CD14-positive monocyte (primary cell): ENCODE measurements at regions not wholly inside any gene's neighbourhood (a gene's known extent, or its start where the extent isn't known, plus 50 kb on each side); places are given as distances from the start of the nearest gene placed in this dataset.

Source experiments
- DNase-seq, 3 donors: peaks; one replicate each; pipeline ENCODE4 v3.0.0-alpha.2; 2011 to 2022
- H2AFZ ChIP-seq: 2 replicates; pipeline ENCODE4 v1.6.0; 2012; ENCODE audit warnings: mild to moderate bottlenecking, low read depth, low read length, inconsistent platforms; ENCODE audit not compliant: insufficient read depth, poor library complexity, severe bottlenecking
- H3K27ac ChIP-seq, 2 donors: 1 replicate in 1 of 2; 2 replicates in 1 of 2; pipeline ENCODE4 v1.5.1; 2012 to 2013; ENCODE audit warnings: low read length in 2 of 2, control low read depth in 1 of 2, inconsistent platforms in 1 of 2, low read depth in 1 of 2, mild to moderate bottlenecking in 1 of 2
- H3K27me3 ChIP-seq, 2 donors: one replicate each; pipeline versions ENCODE4 v1.6.0 to v1.6.1; 2011 to 2013; ENCODE audit warnings: low read length in 2 of 2; ENCODE audit not compliant: control insufficient read depth in 2 of 2, insufficient read depth in 2 of 2
- H3K36me3 ChIP-seq, 2 donors: replicated peaks in 1 of 2; 1 replicate in 1 of 2; 2 replicates in 1 of 2; pipeline versions ENCODE4 v1.5.1 to v1.6.1; 2012 to 2013; ENCODE audit warnings: low read length in 2 of 2, control low read depth in 1 of 2, inconsistent platforms in 1 of 2, mild to moderate bottlenecking in 1 of 2; ENCODE audit not compliant: insufficient read depth in 2 of 2, control insufficient read depth in 1 of 2
- H3K4me1 ChIP-seq, 2 donors: 1 replicate in 1 of 2; 2 replicates in 1 of 2; pipeline versions ENCODE4 v1.5.1 to v1.6.1; 2012 to 2013; ENCODE audit warnings: low read length in 2 of 2, control low read depth in 1 of 2, inconsistent platforms in 1 of 2, mild to moderate bottlenecking in 1 of 2, moderate library complexity in 1 of 2; ENCODE audit not compliant: insufficient read depth in 2 of 2, control insufficient read depth in 1 of 2
- H3K4me2 ChIP-seq: replicated peaks from 2 replicates; pipeline ENCODE3; 2012; ENCODE audit warnings: low read length, moderate library complexity, mild to moderate bottlenecking; ENCODE audit not compliant: poor library complexity, severe bottlenecking; ENCODE audit errors: extremely low read depth
- H3K4me3 ChIP-seq, 3 experiments: fragments of 200-600 bp in 1 of 3; sonication (generic) in 1 of 3; replicated peaks in 1 of 3; 1 replicate in 2 of 3; 2 replicates in 1 of 3; pipeline ENCODE4 v1.5.1; 2011 to 2013; ENCODE audit warnings: low read length in 3 of 3, mild to moderate bottlenecking in 3 of 3, control low read depth in 2 of 3, low read depth in 2 of 3, inconsistent platforms in 1 of 3, moderate library complexity in 1 of 3
- H3K79me2 ChIP-seq: 2 replicates; pipeline ENCODE4 v1.6.0; 2012; ENCODE audit warnings: mild to moderate bottlenecking, control low read depth, inconsistent platforms, low read length, moderate library complexity; ENCODE audit not compliant: insufficient read depth
- H3K9ac ChIP-seq: 2 replicates; pipeline ENCODE4 v1.6.0; 2017; ENCODE audit warnings: low read length, mild to moderate bottlenecking; ENCODE audit not compliant: insufficient read depth, poor library complexity, severe bottlenecking
- H3K9me3 ChIP-seq, 2 donors: replicated peaks in 1 of 2; 1 replicate in 1 of 2; 2 replicates in 1 of 2; pipeline versions ENCODE4 v1.5.1 to v1.6.1; 2012 to 2013; ENCODE audit warnings: low read length in 2 of 2, control low read depth in 1 of 2; ENCODE audit not compliant: control insufficient read depth in 1 of 2, insufficient read depth in 1 of 2
- H4K20me1 ChIP-seq: 2 replicates; pipeline ENCODE4 v1.6.0; 2012; ENCODE audit warnings: mild to moderate bottlenecking, low read length, control low read depth, moderate library complexity; ENCODE audit not compliant: insufficient read depth
- H3K27ac Mint-ChIP-seq, 7 donors: one replicate each; pipeline ENCODE4 v1.8.0; 2020; ENCODE audit warnings: mild to moderate bottlenecking in 7 of 7, mixed read lengths in 7 of 7, moderate library complexity in 6 of 7, inconsistent platforms in 2 of 7
- H3K27me3 Mint-ChIP-seq, 3 donors: one replicate each; pipeline ENCODE4 v1.8.0; 2021 to 2022; ENCODE audit warnings: low read depth in 3 of 3, mild to moderate bottlenecking in 3 of 3, mixed read lengths in 3 of 3, moderate library complexity in 3 of 3, inconsistent platforms in 1 of 3
- H3K36me3 Mint-ChIP-seq, 2 donors: one replicate each; pipeline ENCODE4 v1.8.0; 2020; ENCODE audit warnings: mixed read lengths in 2 of 2, inconsistent platforms in 1 of 2, mild to moderate bottlenecking in 1 of 2
- H3K4me1 Mint-ChIP-seq: one replicate; pipeline ENCODE4 v1.8.0; 2020; ENCODE audit warnings: mild to moderate bottlenecking, mixed read lengths
- H3K4me3 Mint-ChIP-seq, 2 donors: one replicate each; pipeline ENCODE4 v1.8.0; 2020; ENCODE audit warnings: mild to moderate bottlenecking in 2 of 2, mixed read lengths in 2 of 2, moderate library complexity in 1 of 2
- H3K9me3 Mint-ChIP-seq, 7 donors: one replicate each; pipeline ENCODE4 v1.8.0; 2020 to 2022; ENCODE audit warnings: mixed read lengths in 7 of 7, mild to moderate bottlenecking in 6 of 7, moderate library complexity in 6 of 7, inconsistent platforms in 2 of 7
- CTCF ChIP-seq: fragments of 200-600 bp; IDR thresholded peaks from one replicate; pipeline ENCODE4 v1.8.0; 2022; ENCODE audit warnings: antibody characterized with exemption, mild to moderate bottlenecking
- WGBS: methylation state at CpG from one replicate; pipeline ENCODE4 v1.1.5; 2013; ENCODE audit warnings: missing lambda C conversion rate; ENCODE audit not compliant: insufficient coverage; 5-methylcytosine and 5-hydroxymethylcytosine counted together
- intact Hi-C, 2 donors: fragments of 100-400 bp; cut with micrococcal nuclease; formaldehyde crosslinking; loops; one replicate each; pipeline versions ENCODE4 v1.15.0 to v1.15.1; 2023

GRCh38 chr22:27066856-27067255 lies 409.5 kb downstream of the MIAT start:
- Histone ChIP-seq H3K4me3 (no peak overlapping the region), H2AFZ (no peak overlapping the region), H3K4me1 (peaks cover 4 to 5% of the 10 kb centered on the region in 2 donors), H3K9me3 (no peaks in the 10 kb centered on the region), H3K27me3 (peaks cover 4 to 10% of the 10 kb centered on the region in 2 donors), H4K20me1 (no peaks in the 10 kb centered on the region), H3K4me2 (no peak overlapping the region), H3K27ac (no peak overlapping the region), H3K36me3 (no peaks in the 10 kb centered on the region), H3K9ac (no peak overlapping the region), H3K79me2 (no peaks in the 10 kb centered on the region)
- no peak overlapping the region for H3K4me3 Mint-ChIP-seq
- peaks cover 13 to 23% (median 21%) of the 10 kb centered on the region in 3 donors for H3K27me3 Mint-ChIP-seq
- H3K9me3 Mint-ChIP-seq, result no peaks in the 10 kb centered on the region
- TF ChIP-seq CTCF, result no peak
- no peak overlapping the region for H3K27ac Mint-ChIP-seq
- WGBS, result 89% methylated on average over 12 of the region's 12 CpGs
- intact Hi-C loops, result no loop called here
- H3K36me3 Mint-ChIP-seq, result no peaks in the 10 kb centered on the region
- no peak for DNase-seq
- peaks cover 11% of the 10 kb centered on the region for H3K4me1 Mint-ChIP-seq

- Histone ChIP-seq H3K36me3 (no peaks in the 10 kb centered on the region), H3K4me2 (no peak overlapping the region), H3K27me3 (peaks cover 3 to 10% of the 10 kb centered on the region in 2 donors), H2AFZ (no peak overlapping the region), H4K20me1 (no peaks in the 10 kb centered on the region), H3K27ac (no peak overlapping the region), H3K4me3 (no peak overlapping the region), H3K9ac (no peak overlapping the region), H3K9me3 (no peaks in the 10 kb centered on the region), H3K79me2 (no peaks in the 10 kb centered on the region), H3K4me1 (peaks cover 4 to 5% of the 10 kb centered on the region in 2 donors)
- H3K36me3 Mint-ChIP-seq, result no peaks in the 10 kb centered on the region
- intact Hi-C loops, result no loop called here
- H3K27ac Mint-ChIP-seq, result no peak overlapping the region
- DNase-seq, result no peak
- peaks cover 11% of the 10 kb centered on the region for H3K4me1 Mint-ChIP-seq
- H3K4me3 Mint-ChIP-seq, result no peak overlapping the region
- no peak for TF ChIP-seq CTCF
- peaks cover 13 to 23% (median 21%) of the 10 kb centered on the region in 3 donors for H3K27me3 Mint-ChIP-seq
- peaks cover 0 to under 1% (median 0%) of the 10 kb centered on the region in 7 donors for H3K9me3 Mint-ChIP-seq
These were observed 410.7 kb downstream of the MIAT start for GRCh38 chr22:27068121-27068520.
